NCI-H187 treated with DMSO at 0.1 percent for 48 hours (cell line): ENCODE measurements at regions not wholly inside any gene's neighbourhood (a gene's known extent, or its start where the extent isn't known, plus 50 kb on each side); places are given as distances from the start of the nearest gene placed in this dataset.
"Not testable (repeated sequence)": the region's sequence is repeated elsewhere in the genome, so short reads cannot be mapped to it uniquely, and the experiment has no call there.

Experiments
- DNase-seq: peaks from one replicate; lab custom pipeline; 2025; lab: John Stamatoyannopoulos, UW

DNA sequence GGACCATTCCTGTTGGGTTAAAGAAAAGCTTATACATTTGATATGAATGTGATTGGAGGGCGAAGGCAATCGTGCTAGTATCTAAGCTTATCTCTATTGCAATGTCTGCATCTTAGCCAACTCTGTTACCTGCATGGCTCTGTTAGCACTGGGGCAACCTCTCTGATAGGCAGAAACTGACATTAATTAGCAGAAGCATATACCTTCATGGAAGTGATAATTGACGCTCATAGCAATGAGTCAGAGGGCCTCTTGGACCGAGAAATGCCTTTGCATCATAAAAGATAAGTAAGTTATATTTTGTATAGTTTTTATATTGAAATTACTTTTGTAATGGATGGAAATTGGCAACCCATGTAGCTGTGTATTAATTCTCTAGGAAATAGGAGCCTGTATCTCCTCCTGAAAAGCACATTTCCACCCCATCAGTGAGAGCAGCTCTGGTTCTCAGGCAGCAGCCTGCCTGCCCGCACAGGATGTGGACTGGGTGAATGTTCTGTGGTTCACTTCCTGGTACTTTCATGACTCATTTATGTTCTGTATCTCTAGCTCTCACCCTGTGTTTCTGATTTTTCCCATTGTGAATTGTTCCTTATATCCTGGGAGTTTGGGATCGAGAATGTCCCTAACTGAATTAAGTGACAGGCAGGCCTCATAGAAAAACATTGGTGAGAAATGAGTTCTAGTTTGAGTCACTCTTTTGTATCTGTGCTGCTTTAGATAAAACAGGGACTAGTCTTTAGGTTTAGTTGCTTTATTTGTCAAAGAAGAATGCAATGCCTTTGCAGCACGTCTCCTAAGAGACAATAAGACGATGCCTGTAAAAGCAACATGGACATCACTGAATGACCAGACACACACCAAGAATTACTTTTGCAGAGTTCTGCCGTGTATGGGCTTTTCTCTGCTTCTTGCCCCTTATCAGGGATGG, 344.9 kb downstream of the DCDC2C start:
- DNase-seq = no peak

DNA sequence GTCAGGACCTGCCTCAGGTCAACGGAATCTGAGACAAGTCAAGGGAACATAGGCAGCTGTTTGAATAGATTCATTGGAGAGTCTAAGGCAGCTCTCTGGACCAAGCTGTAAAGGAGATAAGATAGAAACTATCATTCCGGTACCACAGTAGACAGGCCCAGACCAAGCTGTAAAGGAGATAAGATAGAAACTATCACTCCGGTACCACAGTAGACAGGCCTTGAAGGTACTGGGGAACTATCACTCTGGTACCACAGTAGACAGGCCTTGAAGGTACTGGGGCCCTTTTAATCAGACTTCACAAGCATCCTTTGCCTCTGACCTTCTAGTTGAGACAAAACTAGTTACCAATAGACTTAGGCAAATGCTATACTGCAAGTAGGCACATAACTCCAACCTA, 346.1 kb downstream of the DCDC2C start:
- no peak for DNase-seq

GRCh38 chr2:4053769-4054493, 350.6 kb downstream of the DCDC2C start:
- DNase-seq = no peak

- no peak for DNase-seq
These were observed 362.8 kb downstream of the DCDC2C start for GRCh38 chr2:4066217-4066616.

GRCh38 chr2:4073026-4073569, 369.7 kb downstream of the DCDC2C start:
- no peak for DNase-seq

GRCh38 chr2:4077017-4077416, 373.6 kb downstream of the DCDC2C start:
- no peak for DNase-seq

GRCh38 chr2:4085186-4085585, 381.8 kb downstream of the DCDC2C start:
- no peak for DNase-seq

DNA sequence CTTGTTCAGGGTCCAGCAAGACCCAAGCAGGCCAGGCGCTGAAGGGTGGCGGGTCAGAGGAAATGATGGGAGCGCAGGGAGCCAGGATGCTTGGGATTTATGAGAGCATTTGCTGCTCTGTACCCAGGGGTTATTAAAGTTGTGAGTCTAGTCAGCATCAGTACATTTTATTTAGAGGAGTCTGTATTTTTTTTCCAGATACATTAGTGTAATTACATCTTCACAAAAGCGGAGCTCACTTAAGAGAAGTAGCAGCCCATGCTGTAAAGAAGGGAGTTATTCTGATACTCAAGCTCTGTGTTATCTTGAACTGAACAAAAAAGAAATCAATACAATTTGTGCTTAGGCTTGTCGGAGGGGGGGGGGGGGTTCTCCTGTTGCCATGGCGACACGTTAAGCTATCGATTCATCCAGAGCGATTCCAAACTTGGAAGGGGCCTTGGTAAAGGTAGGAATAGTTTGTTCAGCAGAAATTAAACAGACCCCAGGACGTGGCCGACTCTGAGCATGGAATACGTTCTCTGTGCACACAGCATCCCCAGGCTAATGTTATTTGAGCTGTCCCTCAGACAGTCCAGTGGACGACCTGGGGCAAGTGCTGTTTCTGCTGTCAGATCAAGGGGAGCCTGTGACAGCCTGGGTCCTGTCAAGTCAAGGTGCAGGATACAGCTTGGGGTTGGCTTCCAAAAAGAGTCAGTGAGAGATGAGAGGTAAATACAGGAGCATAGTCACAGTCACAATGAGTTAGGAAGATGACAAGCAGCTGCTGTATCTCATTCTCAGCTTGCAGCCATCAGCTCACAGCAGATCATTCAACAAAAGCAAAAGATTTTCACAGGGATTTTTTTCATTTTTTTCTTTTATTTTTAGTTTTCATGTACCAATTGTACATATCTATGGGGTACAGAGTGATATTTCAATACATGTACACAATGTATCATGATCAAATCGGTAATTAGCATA, 387.6 kb downstream of the DCDC2C start:
- DNase-seq = no peak

DNA sequence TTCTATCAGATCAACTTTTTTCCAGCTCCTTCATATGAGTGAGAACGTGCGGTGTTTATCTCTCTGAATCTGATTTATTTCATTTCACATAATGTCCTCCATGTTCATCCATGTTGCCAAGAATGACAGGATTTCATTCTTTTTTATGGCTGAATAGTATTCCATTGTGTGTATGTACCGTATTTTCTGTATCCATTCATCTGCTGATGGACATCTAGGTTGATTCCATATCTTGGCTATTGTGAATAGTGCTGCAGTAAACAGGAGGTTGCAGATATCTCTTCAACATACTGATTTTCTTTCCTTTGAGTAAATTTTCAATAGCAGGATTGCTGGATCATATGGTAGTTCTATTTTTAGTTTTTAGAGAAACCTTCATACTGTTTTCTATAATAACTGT, 388.5 kb downstream of the DCDC2C start:
- no peak for DNase-seq

- DNase-seq = no peak
These were observed 391.4 kb downstream of the DCDC2C start for GRCh38 chr2:4094743-4095142.

GRCh38 chr2:4096978-4097766, 393.8 kb downstream of the DCDC2C start:
- DNase-seq = no peak

GRCh38 chr2:4098137-4098536, 394.8 kb downstream of the DCDC2C start:
- no peak for DNase-seq

- DNase-seq = no peak
These were observed 398.6 kb downstream of the DCDC2C start for GRCh38 chr2:4101936-4102335.

DNA sequence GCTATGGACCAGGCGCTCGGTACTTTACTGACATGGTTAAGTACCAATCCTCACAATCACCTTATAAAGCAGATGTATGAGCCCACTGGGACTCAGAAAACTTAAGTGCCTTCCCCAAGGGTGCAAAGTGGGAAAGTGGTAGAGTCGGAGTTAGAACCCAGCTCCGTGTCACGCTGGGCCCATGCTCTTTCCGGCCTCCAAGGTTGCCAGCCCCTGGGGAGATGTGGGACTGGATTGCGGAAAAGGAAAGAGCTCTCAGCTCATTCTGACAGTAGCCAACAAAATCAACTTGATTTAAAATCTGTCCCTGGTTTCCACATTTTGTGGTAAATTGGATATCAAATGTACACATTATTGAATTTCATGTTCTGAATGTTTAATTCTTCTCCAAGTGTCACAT, 403.8 kb downstream of the DCDC2C start:
- peak; percentile 39 for DNase-seq

GRCh38 chr2:4110273-4110672, 406.9 kb downstream of the DCDC2C start:
- no peak for DNase-seq

DNA sequence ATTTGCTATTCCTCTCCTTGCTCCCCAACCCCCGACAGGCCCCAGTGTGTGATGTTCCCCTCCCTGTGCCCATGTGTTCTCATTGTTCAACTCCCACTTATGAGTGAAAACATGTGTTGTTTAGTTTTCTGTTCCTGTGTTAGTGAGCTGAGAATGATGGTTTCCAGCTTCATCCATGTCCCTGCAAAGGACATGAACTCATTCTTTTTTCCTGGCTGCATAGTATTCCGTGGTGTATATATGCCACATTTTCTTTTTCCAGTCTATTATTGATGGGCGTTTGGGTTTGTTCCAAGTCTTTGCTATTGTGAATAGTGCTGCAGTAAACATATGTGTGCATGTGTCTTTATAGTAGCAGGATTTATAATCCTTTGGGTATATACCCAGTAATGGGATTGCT, 412.1 kb downstream of the DCDC2C start:
- DNase-seq = not testable (repeated sequence)

GRCh38 chr2:4122726-4123125, 419.4 kb downstream of the DCDC2C start:
- no peak for DNase-seq

GRCh38 chr2:4130651-4131050, 427.3 kb downstream of the DCDC2C start:
- no peak for DNase-seq

DNA sequence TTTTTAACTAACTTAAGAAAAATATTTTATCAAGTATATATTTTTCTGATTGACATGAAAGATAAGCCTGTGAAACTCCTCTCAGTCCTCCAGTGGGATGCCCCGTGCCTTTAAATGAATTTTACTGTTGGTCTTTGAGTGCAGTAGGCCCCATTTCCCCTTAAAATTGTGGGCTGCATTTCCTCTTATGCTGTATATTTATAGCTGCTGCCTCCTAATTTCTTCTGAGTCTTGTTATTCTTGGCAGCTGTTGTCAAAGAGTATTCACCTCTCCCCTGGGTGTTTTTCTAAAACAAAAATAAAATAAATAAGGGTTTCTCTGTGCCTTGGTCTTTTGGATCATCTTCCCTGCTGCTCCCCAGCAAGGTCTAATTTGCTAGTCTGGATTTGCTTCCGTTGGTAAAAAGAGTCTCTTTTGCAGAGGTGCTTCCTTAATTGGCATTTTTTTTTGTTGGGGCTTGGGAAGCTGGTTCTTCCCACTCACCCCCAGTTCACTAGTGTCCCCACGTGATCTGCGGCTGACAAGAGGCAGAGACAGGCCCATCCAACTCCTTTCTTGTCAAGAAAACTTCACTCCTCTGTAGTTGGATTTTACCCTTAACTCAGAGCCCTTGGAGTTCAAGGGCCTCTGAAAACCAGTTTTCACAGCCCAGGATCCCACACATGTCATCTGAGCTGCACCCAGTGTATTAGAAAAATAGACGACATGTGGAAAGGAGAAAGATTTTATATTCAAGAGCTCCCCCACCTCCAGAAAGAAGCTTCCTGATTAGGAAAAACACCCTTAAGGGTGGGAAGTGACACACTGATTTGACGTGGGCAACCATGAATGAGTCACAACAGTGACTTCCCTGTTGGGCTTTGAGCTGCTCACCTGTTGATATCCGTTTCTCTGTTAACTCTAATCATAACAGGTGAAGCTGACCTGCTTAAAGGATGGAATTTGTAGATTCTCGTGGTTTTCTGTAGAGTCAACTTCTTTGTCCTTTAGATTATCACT, 431.5 kb downstream of the DCDC2C start:
- no peak for DNase-seq

DNA sequence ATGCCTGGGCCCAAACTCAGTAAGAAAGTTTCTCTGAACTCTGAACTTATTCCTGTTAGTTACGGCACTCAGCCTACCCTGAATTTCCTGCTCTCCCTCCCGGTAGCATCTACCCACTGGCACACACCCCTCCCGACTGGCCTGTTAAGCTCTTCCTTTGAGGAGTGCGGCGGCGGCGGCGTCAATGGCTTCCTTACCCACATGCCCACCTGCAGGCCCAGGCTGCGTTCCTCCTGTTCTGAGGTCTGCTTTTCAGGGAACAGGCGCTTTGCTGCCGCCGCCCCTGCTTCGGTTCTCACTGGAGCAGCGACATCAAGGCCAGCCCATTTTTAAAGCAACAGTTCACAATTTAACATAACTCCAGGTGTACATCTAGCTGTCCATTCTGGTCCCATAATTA, 432.4 kb downstream of the DCDC2C start:
- no peak for DNase-seq
